NCI-H1930 (cell line): ENCODE measurements at regions not wholly inside any gene's neighbourhood (a gene's known extent, or its start where the extent isn't known, plus 50 kb on each side); places are given as distances from the start of the nearest gene placed in this dataset.
"Not testable (repeated sequence)": the region's sequence is repeated elsewhere in the genome, so short reads cannot be mapped to it uniquely, and the experiment has no call there.

Experiments
- DNase-seq, 2 experiments: peaks; one replicate each; lab custom pipeline; 2025; lab: John Stamatoyannopoulos, UW

- no peak for DNase-seq
Observed at GRCh38 chr19:31037286-31037980, 311.8 kb downstream of the TSHZ3 start.

- not testable (repeated sequence) for DNase-seq
Observed at GRCh38 chr19:31031455-31031854, 317.8 kb downstream of the TSHZ3 start.

- DNase-seq, result no peak
Observed at GRCh38 chr19:31023038-31023437, 326.2 kb downstream of the TSHZ3 start.

GRCh38 chr19:31018936-31019335, 330.3 kb downstream of the TSHZ3 start:
- no peak for DNase-seq

- no peak for DNase-seq
Observed at GRCh38 chr19:31015778-31016177, 333.5 kb downstream of the TSHZ3 start.

GRCh38 chr19:31014668-31015067, 334.6 kb downstream of the TSHZ3 start:
- DNase-seq, result no peak

- DNase-seq, result no peak
Observed at GRCh38 chr19:31013384-31014020, 335.7 kb downstream of the TSHZ3 start.

GRCh38 chr19:31002518-31003244, 346.6 kb downstream of the TSHZ3 start:
- no peak for DNase-seq

DNA sequence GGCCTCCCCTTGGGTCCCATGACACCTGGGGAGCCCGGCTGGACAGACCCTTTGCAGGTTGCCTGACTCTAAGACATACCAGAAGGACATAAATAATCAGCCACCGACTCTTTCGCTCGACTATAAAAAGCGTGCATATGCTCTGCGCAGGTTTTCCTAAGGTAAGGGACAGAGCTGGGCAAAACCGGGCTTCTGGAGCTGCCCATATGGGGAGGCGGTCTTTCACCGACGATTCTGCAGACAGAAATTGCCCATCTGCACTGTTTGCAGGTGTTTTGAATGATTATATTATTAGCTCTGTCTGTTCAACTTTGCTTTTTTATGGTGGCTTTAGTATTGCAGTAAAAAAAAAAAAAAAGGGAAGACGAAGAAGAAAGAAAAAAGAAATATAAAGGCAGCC, 347.2 kb downstream of the TSHZ3 start:
- no peak for DNase-seq

- DNase-seq, result no peak
Observed at GRCh38 chr19:31000913-31001312, 348.3 kb downstream of the TSHZ3 start.

DNA sequence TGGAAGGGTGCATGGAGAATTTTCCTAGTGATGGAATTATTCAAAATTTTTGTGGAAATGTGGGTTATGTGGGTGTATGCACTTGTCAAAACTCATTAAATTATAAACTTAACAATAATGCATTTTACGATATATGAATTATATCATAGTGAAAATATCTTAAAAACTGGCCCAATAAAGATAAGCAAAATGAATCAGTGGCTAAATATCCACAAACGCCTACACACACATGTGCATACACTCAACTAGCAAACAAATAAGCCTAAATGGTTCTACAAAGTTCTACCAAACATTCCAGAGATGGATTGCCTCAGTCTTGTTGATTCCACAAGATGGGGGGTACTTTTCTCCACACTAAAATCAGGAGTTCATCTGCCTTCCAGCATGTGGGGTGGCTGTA, 349.5 kb downstream of the TSHZ3 start:
- DNase-seq, result no peak

DNA sequence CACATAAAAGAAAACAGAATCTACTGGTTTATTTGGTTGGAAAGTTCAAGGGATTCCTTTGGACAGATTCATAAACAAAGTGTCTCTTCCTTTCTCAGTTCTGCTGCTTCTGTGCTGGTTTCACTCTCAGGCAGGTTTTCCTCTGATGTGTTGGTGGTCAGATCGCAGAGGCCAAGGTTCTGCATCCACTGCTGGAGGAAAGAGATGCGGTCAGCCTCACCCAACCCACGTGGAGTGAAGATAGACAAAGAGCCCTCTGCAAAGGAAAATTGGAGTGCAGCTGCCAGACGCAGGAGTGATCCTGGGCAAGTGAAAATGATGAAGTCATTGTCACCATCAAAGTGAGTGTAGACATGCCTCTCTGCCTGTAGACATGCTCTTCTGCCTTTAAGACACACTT, 352.0 kb downstream of the TSHZ3 start:
- DNase-seq, result no peak

DNA sequence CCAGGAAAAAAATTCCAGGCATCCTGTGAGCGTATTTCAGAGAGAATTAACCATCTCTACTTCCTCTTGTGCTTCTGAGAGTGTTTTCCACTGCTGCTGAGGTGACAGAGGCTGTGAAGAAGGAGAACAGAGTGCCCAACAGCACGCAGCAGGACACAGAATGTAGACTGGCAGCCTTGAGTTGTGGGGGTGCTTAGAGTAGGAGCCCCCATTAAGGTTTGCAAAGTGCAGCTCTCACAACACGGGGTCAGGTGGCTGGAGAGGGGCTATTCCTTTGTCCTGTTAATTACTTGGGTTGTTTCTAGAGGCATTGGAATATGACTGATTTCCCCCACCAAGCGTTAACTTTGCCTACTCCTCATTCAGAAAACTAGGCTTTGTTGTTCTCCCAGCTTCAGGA, 370.6 kb downstream of the TSHZ3 start:
- no peak for DNase-seq

- DNase-seq, result no peak
Observed at GRCh38 chr19:30969591-30969990, 379.6 kb downstream of the TSHZ3 start.

DNA sequence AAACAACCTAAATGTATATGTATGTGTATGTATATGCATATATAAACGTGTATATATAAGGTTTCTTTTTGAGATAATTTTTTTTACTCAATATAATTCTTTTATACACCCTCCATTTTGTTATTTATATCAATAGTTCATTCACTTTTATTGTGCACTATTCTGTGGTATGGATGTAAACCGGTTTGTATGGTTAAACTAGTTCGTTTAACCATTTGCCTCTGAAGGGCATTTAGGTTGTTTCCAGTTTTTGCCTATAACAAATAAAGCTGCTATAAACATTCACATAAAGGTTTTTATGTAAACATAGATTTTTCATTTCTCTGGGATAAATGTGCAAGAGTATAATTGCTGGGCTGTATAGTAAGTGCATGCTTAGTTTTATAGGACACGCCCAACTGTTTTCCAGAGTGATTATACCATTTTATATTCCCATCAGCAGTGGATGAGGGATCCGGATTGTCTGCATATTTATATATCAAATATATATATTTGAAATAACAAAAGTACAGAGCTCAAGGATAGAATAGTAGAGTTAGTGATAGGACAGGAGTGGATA, 380.3 kb downstream of the TSHZ3 start:
- no peak for DNase-seq

- DNase-seq, result no peak
Observed at GRCh38 chr19:30968210-30968609, 381.0 kb downstream of the TSHZ3 start.

GRCh38 chr19:30966486-30966885, 382.8 kb downstream of the TSHZ3 start:
- DNase-seq, result no peak

DNA sequence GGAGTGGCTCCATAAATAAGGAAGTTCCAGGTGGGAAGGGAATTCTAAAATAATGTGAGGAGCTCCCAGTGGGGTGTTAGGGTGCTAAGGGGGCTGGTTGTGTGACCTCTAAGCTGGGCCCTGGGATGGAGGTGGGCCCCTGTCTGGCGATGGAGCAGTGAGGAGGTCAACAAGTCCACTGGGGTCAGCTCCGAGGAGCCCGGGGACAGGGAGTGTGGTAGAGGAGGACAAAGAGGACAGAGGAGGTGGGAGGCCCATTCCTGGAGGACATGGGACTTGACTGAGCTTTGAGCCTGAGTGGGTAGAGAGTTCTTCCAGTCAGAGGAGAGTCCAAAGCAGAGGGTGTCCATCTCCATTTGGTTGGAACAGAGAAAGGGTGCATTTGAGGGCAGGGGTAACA, 390.2 kb downstream of the TSHZ3 start:
- no peak for DNase-seq

GRCh38 chr19:30955112-30956104, 393.8 kb downstream of the TSHZ3 start:
- DNase-seq, result no peak

DNA sequence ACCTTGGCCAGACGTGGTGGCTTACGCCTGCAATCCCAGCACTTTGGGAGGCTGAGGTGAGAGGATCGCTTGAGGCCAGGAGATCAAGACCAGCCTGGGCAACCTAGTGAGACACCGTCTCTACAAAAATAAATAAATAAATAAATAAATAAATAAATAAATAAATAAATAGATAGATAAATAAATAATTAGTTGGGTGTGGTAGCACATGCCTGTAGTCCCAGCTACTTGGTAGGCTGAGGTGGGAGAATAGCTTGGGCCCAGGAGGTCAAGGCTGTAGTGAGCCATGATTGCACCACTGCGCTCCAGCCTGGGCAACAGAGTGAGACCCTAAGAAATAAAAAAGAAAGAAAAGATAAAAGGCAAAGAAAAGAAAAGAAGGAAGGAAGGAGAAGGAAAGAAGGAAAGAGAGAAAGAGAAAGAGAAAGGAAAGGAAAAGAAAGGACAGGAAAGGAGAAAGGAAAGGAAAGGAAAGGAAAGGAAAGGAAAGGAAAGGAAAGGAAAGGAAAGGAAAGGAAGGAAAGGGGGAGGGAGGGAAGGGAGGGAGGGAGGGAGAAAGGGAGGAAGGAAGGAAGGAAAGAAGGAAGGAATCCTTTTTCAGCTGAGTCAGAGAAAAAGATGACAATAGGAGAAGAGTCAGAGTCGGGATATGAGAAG, 404.8 kb downstream of the TSHZ3 start:
- not testable (repeated sequence) for DNase-seq
